SK-N-SH (cell line): ENCODE measurements at regions not wholly inside any gene's neighbourhood (a gene's known extent, or its start where the extent isn't known, plus 50 kb on each side); places are given as distances from the start of the nearest gene placed in this dataset.

ENCODE experiments used
- ELF1 ChIP-seq: IDR thresholded peaks from 2 replicates; pipeline ENCODE4 v1.4.0; 2012
- EP300 ChIP-seq, 2 experiments: IDR thresholded peaks; 2 replicates each; pipeline versions ENCODE4 v1.4.0 to v1.6.1; 2012; ENCODE audit warnings: borderline replicate concordance in 1 of 2, low read depth in 1 of 2, low read length in 1 of 2
- GABPA ChIP-seq: IDR thresholded peaks from 2 replicates; pipeline ENCODE4 v1.4.0; 2012; ENCODE audit warnings: low read depth, mild to moderate bottlenecking
- GATA2 ChIP-seq: sonication (generic); formaldehyde crosslinking; IDR thresholded peaks from 2 replicates; pipeline ENCODE4 v1.5.0; 2020; ENCODE audit warnings: mild to moderate bottlenecking, missing genetic modification reagents
- JUND ChIP-seq: IDR thresholded peaks from 2 replicates; pipeline ENCODE4 v1.4.0; 2012
- MAX ChIP-seq: IDR thresholded peaks from 2 replicates; pipeline ENCODE4 v1.4.0; 2012; ENCODE audit warnings: low read depth
- POLR2AphosphoS5 ChIP-seq: IDR thresholded peaks from 2 replicates; pipeline ENCODE4 v1.6.1; 2012; ENCODE audit warnings: low read depth, low read length
- RFX5 ChIP-seq: IDR thresholded peaks from 2 replicates; pipeline ENCODE4 v1.6.1; 2012; ENCODE audit warnings: mild to moderate bottlenecking, improper control_type of control experiment, low read length
- RXRA ChIP-seq: IDR thresholded peaks from 2 replicates; pipeline ENCODE4 v1.4.0; 2012; ENCODE audit warnings: low read depth, mild to moderate bottlenecking, borderline replicate concordance
- SIN3A ChIP-seq: IDR thresholded peaks from 2 replicates; pipeline ENCODE4 v1.6.1; 2012; ENCODE audit warnings: low read depth, mild to moderate bottlenecking, low read length, moderate library complexity, borderline replicate concordance
- TAF1 ChIP-seq: IDR thresholded peaks from 2 replicates; pipeline ENCODE4 v1.6.1; 2012; ENCODE audit warnings: low read depth, mild to moderate bottlenecking, low read length, moderate library complexity, borderline replicate concordance
- USF2 ChIP-seq: fragments of 150-350 bp; IDR thresholded peaks from 2 replicates; pipeline ENCODE4 v1.6.1; 2017; ENCODE audit warnings: antibody characterized with exemption, low read length, low read depth, borderline replicate concordance
- ZBTB33 ChIP-seq: IDR thresholded peaks from 2 replicates; pipeline ENCODE4 v1.4.0; 2012; ENCODE audit warnings: low read depth, borderline replicate concordance
- TF ChIP-seq, protein P1 (sequence below): IDR thresholded peaks from 2 replicates; pipeline ENCODE4; 2012
- TF ChIP-seq, protein P2 (sequence below): IDR thresholded peaks from 2 replicates; pipeline ENCODE4 v1.4.0; 2012; ENCODE audit warnings: low read depth, borderline replicate concordance

DNA sequence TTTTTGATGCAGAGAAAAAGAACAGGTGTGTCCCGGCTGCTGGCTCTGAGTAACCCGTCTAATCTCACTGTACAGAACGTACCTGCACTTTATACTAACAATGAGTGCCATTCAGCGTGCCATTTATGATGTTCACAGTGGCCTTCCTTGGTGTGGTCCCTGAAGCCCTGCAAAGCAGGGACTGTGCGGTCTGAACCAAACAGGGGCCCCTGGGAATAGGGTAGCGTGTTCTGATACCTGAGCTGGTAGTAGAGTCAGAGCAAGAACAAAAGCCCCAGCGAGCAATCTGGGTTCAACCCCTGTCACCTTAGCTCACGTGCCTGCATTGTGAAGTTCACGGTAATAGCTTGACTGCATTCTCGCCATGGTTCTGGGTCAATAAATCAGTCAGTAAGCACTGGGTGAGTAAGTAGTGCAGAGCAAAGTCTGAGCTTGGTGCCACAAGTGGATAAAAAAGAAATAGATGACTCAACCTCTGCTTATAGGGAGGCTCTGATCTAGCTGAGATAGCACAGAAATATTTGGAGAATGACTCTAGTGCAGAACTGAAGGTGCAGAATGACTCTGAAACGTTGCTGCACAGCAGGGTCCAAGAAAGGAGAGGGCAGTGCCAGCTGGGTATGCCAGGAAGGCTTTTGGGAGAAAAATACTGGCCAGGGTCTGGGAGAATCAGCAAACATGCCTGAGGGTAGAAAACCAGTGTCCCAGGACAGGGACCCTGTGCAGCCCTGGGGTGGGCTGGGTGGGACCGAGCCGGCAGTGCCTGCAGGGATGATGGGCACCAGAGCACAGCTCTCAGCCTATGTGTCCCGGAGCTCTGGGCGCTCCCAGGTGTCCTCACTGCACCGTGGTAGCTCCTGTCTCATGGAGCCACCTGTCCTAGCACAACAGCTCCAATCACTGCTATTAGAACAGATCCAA lies 125.9 kb downstream of the RHOU start (continued):
- TF ChIP-seq TAF1, result no peak
- no peak for TF ChIP-seq GABPA
- TF ChIP-seq EP300 (IDR thresholded peaks at IDR 0.05; ENCODE audit: borderline replicate concordance in 1 of 2, low read depth in 1 of 2, low read length in 1 of 2), result peak in 1 of 2 experiments; percentile 95; a peak in 2 of 4 replicates
- 0 out of 2 replicates have a peak, but pooled peaks have one; percentile 39 for TF ChIP-seq ZBTB33
- peak; percentile 56; the same call in 1 of the 2 replicates for TF ChIP-seq SIN3A
- TF ChIP-seq RFX5, result no peak
- no peak for TF ChIP-seq GATA2 (CRISPR knock-in tag)
- TF ChIP-seq, protein P1, sequence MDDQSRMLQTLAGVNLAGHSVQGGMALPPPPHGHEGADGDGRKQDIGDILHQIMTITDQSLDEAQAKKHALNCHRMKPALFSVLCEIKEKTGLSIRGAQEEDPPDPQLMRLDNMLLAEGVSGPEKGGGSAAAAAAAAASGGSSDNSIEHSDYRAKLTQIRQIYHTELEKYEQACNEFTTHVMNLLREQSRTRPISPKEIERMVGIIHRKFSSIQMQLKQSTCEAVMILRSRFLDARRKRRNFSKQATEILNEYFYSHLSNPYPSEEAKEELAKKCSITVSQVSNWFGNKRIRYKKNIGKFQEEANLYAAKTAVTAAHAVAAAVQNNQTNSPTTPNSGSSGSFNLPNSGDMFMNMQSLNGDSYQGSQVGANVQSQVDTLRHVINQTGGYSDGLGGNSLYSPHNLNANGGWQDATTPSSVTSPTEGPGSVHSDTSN, result peak; percentile 98
- TF ChIP-seq USF2, result no peak
- TF ChIP-seq POLR2AphosphoS5, result peak; percentile 52; the same call in 1 of the 2 replicates
- TF ChIP-seq ELF1, result no peak
- TF ChIP-seq, protein P2, sequence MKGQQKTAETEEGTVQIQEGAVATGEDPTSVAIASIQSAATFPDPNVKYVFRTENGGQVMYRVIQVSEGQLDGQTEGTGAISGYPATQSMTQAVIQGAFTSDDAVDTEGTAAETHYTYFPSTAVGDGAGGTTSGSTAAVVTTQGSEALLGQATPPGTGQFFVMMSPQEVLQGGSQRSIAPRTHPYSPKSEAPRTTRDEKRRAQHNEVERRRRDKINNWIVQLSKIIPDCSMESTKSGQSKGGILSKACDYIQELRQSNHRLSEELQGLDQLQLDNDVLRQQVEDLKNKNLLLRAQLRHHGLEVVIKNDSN, result peak; percentile 47; the same call in 1 of the 2 replicates
- TF ChIP-seq JUND, result peak; percentile 99
- peak; percentile 64 for TF ChIP-seq MAX
- TF ChIP-seq RXRA, result peak; percentile 91; the same call in 1 of the 2 replicates
- TF ChIP-seq, all 33 proteins: peak for 15
